KMS-11 (cell line): ENCODE measurements at regions not wholly inside any gene's neighbourhood (a gene's known extent, or its start where the extent isn't known, plus 50 kb on each side); places are given as distances from the start of the nearest gene placed in this dataset.

ENCODE experiments used
- H2AFZ ChIP-seq: fragments of 200-600 bp; sonication (generic); 2 replicates; pipeline ENCODE4 v1.6.1; 2016; ENCODE audit warnings: antibody characterized with exemption, mixed run types, low read depth
- H3K27ac ChIP-seq: fragments of 200-600 bp; sonication (generic); 2 replicates; pipeline ENCODE4 v1.6.1; 2016; ENCODE audit warnings: mild to moderate bottlenecking, mixed run types
- H3K27me3 ChIP-seq: fragments of 200-600 bp; sonication (generic); 2 replicates; pipeline ENCODE4 v1.6.1; 2017; ENCODE audit warnings: mild to moderate bottlenecking, low read depth, mixed run types, moderate library complexity; ENCODE audit not compliant: insufficient read depth
- H3K36me3 ChIP-seq: fragments of 200-600 bp; sonication (generic); 2 replicates; pipeline ENCODE4 v1.6.1; 2017; ENCODE audit warnings: mild to moderate bottlenecking, mixed run types; ENCODE audit not compliant: insufficient read depth
- H3K4me1 ChIP-seq: fragments of 200-600 bp; sonication (generic); 2 replicates; pipeline ENCODE4 v1.6.1; 2016; ENCODE audit warnings: mild to moderate bottlenecking, low read depth, mixed run types; ENCODE audit not compliant: poor library complexity, severe bottlenecking
- H3K4me2 ChIP-seq: fragments of 200-600 bp; sonication (generic); 2 replicates; pipeline ENCODE4 v1.7.0; 2016; ENCODE audit warnings: mild to moderate bottlenecking, mixed run types
- H3K4me3 ChIP-seq: fragments of 200-600 bp; sonication (generic); IDR thresholded peaks from 2 replicates; pipeline ENCODE4 v1.6.1; 2017; ENCODE audit warnings: low read depth, low read length, mixed read lengths; ENCODE audit not compliant: insufficient read depth
- H3K79me2 ChIP-seq: fragments of 200-600 bp; sonication (generic); 2 replicates; pipeline ENCODE4 v1.6.1; 2016; ENCODE audit warnings: low read depth, mixed run types; ENCODE audit not compliant: insufficient read depth
- H3K9ac ChIP-seq: fragments of 200-600 bp; sonication (generic); 2 replicates; pipeline ENCODE4 v1.6.1; 2016; ENCODE audit warnings: mild to moderate bottlenecking, mixed run types
- H4K20me1 ChIP-seq: fragments of 200-600 bp; sonication (generic); 2 replicates; pipeline ENCODE4 v1.6.1; 2016; ENCODE audit warnings: mild to moderate bottlenecking, mixed run types; ENCODE audit not compliant: insufficient read depth
- CTCF ChIP-seq: fragments of 200-600 bp; sonication (generic); conservative IDR thresholded peaks from 2 replicates; pipeline ENCODE4 v1.6.1; 2017; ENCODE audit warnings: low read depth, mild to moderate bottlenecking, antibody characterized with exemption, low read length, moderate library complexity, mixed read lengths

GRCh38 chr6:25016014-25016720 is 80.4 kb upstream of the RIPOR2 start:
- H4K20me1 ChIP-seq = no peaks in the 10 kb centered on the region
- H3K36me3 ChIP-seq = no peaks in the 10 kb centered on the region
- H2AFZ ChIP-seq = no peak overlapping the region
- H3K79me2 ChIP-seq = no peaks in the 10 kb centered on the region
- no peak overlapping the region for H3K4me3 ChIP-seq
- no peak overlapping the region for H3K27ac ChIP-seq
- H3K27me3 ChIP-seq = no peaks in the 10 kb centered on the region
- H3K4me1 ChIP-seq = no peaks in the 10 kb centered on the region
- TF ChIP-seq CTCF = no peak
- no peak overlapping the region for H3K4me2 ChIP-seq
- H3K9ac ChIP-seq = no peak overlapping the region

GRCh38 chr6:25017486-25017885 is 81.7 kb upstream of the RIPOR2 start:
- no peak overlapping the region for H3K27ac ChIP-seq
- no peaks in the 10 kb centered on the region for H3K27me3 ChIP-seq
- H3K4me2 ChIP-seq = no peak overlapping the region
- H4K20me1 ChIP-seq = no peaks in the 10 kb centered on the region
- H3K9ac ChIP-seq = no peak overlapping the region
- no peak for TF ChIP-seq CTCF
- no peak overlapping the region for H3K4me3 ChIP-seq
- no peaks in the 10 kb centered on the region for H3K79me2 ChIP-seq
- H3K4me1 ChIP-seq = no peaks in the 10 kb centered on the region
- H2AFZ ChIP-seq = no peak overlapping the region
- no peaks in the 10 kb centered on the region for H3K36me3 ChIP-seq

- H3K9ac ChIP-seq = no peak overlapping the region
- H3K4me1 ChIP-seq = no peaks in the 10 kb centered on the region
- no peaks in the 10 kb centered on the region for H3K79me2 ChIP-seq
- H3K4me3 ChIP-seq = no peak overlapping the region
- no peak overlapping the region for H2AFZ ChIP-seq
- no peak overlapping the region for H3K4me2 ChIP-seq
- H3K27ac ChIP-seq = no peak overlapping the region
- H3K36me3 ChIP-seq = no peaks in the 10 kb centered on the region
- peak; percentile 67 for TF ChIP-seq CTCF
- no peaks in the 10 kb centered on the region for H4K20me1 ChIP-seq
- no peaks in the 10 kb centered on the region for H3K27me3 ChIP-seq
Observed at GRCh38 chr6:25017932-25018567, 82.3 kb upstream of the RIPOR2 start.

DNA sequence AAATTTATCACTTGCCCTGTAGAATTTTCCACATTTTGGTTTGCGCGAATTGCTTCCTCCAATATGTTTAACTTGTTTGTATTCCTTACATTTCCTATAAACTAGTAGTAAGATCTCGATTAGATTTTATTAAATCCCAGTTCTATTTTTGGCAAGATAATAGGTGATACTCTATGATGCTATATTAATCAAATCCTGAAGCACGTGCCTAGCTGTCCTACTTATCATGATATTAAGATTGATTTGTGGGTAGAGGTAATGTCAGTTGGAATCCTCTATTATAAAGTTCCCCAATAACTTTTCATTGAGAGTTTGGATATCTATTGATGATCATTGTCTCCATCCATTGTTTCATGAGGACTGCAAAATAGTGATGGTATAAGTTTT is 82.8 kb upstream of the RIPOR2 start:
- TF ChIP-seq CTCF = no peak
- Histone ChIP-seq H3K4me3 (no peak overlapping the region), H3K4me1 (no peaks in the 10 kb centered on the region)

More for the DNA sequence above, 82.8 kb upstream of the RIPOR2 start:
- no peak overlapping the region for H3K27ac ChIP-seq
- H4K20me1 ChIP-seq = no peaks in the 10 kb centered on the region
- no peaks in the 10 kb centered on the region for H3K36me3 ChIP-seq
- H3K4me2 ChIP-seq = no peak overlapping the region
- H3K79me2 ChIP-seq = no peaks in the 10 kb centered on the region
- no peak overlapping the region for H3K9ac ChIP-seq
- no peaks in the 10 kb centered on the region for H3K27me3 ChIP-seq
- H2AFZ ChIP-seq = no peak overlapping the region
